ENCODE measurements at regions not wholly inside any gene's neighbourhood (a gene's known extent, or its start where the extent isn't known, plus 50 kb on each side); places are given as distances from the start of the nearest gene placed in this dataset.

DNA sequence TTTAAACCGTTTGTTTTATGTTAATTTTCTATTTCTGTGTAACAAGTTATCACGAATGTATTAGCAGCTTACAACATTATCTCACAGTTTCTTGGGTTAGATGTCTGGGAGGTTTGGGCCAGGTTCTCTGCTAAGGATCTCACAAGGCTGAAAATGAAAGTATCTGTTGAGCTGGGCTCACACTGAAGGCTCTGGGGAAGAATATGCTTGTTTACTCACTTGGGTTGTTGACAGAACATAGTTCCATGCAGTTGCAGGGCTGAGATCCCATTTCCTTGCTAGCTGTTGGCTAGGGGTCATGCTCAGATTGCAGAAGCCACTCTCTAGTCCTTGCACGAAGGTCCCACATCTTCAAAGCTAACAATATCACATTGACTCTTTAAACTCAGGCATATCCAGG lies 266.6 kb upstream of the GNAI1 start:
- DNase-seq (ENCODE audit: low spot score): no peak

DNA sequence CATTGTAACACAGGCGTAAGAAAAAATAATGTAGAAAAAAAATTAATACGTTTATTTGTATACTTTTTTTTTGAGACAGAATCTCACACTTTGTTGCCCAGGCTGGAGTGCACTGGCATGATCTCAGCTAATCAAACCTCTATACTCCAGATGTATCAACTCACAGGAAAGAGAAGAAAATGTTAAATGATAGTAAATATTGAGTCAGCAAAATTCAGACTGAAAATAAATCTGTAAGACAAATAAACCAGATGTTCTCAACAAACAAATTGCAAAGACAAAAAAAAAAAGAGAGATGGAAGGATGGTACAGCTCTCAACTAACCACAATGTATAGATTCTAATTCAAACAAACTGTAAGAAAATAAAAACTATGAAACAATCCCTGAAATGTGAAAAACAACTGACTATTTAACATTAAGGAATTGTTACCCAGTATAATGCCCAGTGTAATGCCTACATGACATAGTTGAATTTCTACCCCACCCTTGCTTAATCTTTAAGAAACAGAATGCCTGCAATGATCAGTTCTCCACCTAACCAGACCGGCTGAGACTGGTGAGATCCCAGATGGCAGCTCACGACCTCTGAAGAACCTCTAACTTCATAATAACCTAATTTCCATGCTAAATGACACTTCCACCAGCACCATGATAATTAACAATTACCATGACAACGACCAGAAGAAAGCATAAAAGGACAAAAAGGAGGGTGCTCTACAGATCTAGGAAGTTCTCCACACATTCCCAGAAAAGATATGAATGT lies 272.0 kb upstream of the GNAI1 start:
- DNase-seq (ENCODE audit: low spot score): no peak

DNA sequence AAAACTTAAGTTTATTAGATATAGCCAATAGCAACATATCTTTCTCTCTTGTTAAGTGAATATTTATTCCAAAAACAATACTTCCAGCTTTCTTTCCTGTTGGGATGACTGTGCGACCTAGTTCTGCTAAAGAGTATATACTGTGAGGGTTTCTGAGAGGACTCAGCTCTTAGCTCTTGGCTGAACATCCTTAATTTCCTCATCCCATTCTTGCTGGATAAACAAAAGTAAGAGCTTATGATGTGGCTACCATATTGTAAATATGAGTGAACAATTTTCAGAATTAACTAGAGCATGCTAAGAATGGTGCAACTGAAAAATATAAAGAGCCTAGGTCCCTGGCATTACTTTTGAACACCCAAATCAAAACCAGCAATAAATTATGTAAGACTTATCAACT lies 279.5 kb upstream of the GNAI1 start:
- DNase-seq (ENCODE audit: low spot score): no peak

DNA sequence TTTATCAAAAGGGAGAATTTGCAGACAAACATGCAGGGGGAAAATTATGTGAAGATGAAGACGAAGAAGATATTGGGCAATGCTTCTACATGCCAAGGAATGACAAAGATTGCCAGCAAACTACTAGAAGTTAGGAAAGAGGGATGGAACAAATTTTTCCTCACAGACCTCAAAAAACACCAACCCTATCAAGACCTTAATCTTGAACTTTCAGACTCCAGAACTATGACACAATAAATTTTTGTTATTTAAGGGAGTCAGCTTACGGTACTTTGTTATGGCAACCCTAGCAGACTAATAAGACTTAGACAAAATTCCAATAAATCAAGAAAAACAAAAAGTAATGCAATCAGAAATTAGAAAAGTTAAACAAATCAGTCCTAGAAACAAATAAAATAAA lies 280.0 kb upstream of the GNAI1 start:
- no peak for DNase-seq (ENCODE audit: low spot score)

DNA sequence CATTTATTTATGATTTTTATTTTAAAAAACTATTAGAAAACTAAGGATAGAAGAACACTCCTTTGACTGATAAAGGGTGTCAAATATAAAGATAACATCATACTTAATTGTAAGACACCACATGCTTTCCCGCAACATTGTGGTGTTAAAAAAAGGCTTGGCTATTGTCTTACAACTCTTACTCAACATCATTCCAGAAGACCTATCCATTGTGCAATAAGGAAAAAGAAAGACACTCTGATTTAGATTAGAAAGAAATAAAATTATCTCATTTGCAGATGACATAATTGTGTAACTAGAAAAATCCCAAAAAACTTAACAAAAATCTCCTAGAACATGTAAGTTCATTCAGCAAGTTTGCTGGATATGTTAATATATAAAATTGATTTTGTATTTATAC lies 296.7 kb upstream of the GNAI1 start:
- no peak for DNase-seq (ENCODE audit: low spot score)

DNA sequence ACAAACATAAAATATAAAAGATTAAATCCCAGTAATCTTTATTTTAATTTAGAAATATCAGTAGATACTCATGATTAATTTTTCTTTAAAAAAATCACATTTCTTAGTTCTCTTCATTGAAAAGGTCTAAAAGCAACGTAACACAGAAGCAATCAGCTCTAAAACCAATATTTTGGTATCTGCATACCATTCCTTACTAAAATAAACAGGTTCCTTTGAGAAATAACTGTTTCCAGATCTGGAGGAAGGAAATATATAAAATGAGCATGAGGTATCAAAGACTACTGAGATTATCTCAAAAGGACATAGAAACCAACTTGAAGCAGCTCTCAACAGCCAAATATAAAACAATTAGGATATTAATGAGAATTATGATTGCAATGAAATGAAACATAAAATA lies 301.0 kb upstream of the GNAI1 start:
- DNase-seq (ENCODE audit: low spot score): no peak

DNA sequence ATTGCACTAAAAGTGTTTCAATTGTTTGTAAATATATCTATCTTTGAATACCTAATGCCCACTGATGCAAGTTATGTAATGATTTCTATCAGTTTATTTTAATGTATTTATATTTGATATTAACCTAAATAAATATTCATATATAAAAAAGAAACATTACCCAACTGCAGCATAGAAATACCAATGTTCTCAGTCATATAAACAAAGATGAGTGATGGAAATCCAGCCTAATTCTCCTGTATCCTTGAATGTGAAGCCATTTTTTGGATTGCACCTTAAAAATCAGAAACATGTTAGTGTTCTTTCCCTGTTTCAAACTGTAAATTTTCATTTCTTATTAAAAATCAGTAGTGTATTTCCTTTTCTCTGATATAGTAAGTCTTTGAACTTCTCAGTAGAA lies 305.8 kb upstream of the GNAI1 start:
- DNase-seq (ENCODE audit: low spot score): no peak

DNA sequence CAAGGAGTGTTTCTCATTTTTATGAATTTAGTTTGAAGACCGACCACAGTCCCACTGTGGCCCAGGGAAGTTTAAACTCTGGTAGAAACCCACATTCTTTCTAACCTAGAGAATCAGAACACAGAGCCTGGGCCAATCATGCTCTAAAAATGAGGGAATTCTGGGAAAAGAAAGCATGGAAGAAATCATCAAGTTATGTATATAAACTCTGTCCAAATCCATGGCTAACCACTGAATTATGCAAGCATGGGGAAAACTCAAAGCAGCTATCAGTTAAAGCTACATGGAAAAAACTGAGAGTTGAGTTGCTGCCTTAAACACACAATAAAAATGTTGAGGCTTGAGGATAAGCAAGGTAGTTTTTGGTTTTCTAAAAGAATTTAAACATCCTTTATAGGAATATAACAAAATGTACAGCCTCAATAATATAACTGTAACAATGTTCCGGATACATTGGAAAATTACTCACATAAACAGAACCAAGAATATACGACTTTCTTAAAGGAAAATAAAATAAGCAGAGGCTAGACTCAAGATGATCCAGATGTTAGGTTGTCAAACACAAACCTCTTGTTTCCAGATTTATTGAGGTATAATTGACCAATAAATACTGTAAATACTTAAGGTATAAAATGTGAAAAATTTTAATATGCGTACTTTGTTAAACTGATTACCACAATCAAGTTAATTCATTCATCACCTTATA lies 311.2 kb upstream of the GNAI1 start:
- no peak for DNase-seq (ENCODE audit: low spot score)

DNA sequence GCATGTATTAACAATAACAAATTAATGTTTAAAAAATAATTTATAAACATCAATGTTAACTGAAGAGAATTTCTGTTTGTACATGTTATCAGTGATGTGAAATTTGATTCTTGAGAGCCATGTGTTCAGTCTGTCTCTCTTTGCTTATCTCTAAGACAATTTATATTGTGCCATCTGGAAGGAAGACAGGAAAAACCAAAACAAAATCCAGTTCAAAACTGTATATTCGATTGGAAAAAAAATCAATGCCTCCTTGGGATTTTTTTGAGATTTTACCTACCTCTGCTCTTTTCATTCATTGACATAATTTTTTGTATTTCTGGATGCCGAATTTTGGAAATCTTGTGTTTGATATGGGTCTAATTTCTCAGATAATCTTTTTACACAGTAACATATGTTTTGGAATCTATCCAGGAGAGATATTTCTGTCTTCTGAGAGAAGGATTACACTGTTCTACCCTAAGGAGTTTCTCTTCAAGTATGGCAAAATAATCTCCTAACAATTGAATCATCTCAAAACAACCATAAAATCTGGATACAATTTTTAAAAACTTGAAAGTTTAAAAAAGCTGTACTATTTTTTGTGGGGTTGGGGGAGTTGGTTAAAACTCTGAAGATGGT lies 311.9 kb upstream of the GNAI1 start:
- no peak for DNase-seq (ENCODE audit: low spot score)

DNA sequence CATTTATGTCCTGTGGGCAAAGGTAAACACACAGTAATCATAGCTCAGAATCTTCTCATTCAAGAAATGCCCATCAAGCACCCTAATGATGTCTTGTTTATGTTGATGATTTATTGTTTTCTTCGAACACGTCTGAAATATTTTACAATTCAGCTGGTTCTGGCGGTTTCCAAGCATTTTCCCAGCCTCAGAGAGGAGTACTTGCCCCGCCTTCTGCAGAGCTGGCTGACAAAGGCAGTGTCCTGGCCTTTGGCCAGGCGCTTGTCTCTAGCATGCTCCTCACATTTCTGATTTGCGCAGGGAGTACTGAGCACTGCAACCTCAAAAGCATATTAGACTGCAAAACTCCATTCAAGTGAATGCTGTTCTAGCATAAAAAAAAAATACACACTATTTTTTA lies 314.2 kb upstream of the GNAI1 start:
- no peak for DNase-seq (ENCODE audit: low spot score)

DNA sequence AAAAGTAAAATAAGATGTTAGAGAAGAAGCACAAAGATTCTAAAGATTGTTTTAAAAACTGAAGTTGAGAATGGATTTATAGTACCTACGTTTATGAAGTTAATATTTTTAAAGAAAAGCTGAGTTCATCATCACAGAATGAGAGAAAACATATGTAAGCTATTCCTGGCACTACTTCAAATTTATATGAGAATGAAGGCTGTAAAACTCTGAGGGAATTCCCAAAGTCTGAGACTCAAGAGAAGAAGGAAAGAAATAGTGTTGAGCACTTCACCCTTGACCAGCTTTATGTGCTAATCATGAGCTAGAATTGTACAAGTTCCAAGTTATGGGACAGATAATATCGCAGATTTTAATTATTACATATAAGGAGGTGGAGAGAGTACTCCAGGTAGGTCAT lies 323.7 kb upstream of the GNAI1 start:
- DNase-seq (ENCODE audit: low spot score): no peak

DNA sequence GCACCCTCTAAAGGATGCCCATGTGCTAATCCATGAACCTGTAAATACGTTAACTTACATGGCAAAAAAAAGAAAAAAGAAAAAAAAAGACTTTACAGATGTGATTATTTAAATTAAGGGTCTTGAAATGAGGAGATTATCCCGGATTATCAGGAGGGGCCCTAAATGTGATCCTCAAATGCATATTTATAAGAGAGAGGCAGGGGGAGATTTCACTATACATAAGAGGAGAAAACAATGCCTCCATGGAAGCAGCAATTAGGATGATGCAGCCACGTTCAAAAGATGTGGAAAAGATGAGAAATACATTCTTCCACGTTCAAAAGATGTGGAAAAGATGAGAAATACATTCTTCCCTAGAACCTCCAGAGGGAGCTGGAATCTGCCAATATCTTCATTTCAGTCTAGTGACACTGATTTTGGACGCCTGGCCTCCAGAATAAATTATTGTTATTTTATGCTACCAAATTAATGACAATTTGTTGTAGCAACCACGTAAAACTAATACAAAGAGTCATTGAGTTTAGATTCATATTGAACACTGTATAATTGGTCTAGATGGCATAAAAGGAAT lies 328.4 kb upstream of the GNAI1 start:
- DNase-seq (ENCODE audit: low spot score): no peak

DNA sequence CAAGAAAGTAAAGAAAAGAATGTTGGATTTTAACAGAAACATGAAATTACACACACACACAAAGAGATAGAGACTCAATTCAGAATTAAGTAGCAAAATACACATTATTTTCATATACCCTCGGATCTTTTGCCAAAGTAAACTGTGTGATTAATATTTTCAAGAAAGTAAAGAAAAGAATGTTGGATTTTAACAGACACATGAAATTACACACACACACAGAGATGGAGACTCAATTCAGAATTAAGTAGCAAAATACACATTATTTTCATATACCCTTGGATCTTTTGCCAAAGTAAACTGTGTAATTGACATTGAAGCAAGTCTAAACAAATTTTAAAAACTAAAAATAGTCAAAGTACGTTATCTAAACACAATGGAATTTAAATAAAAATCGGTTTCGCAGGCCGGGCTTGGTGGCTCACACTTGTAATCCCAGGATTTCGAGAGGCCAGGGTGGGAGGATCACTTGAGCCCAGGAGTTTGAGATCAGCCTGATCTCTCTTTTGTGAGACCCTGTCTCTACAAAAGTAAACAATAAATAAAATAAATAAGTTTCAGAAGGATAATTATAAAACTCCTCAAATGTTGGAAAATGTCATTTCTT lies 337.3 kb upstream of the MAGI2 start:
- no peak for DNase-seq (ENCODE audit: low spot score)

DNA sequence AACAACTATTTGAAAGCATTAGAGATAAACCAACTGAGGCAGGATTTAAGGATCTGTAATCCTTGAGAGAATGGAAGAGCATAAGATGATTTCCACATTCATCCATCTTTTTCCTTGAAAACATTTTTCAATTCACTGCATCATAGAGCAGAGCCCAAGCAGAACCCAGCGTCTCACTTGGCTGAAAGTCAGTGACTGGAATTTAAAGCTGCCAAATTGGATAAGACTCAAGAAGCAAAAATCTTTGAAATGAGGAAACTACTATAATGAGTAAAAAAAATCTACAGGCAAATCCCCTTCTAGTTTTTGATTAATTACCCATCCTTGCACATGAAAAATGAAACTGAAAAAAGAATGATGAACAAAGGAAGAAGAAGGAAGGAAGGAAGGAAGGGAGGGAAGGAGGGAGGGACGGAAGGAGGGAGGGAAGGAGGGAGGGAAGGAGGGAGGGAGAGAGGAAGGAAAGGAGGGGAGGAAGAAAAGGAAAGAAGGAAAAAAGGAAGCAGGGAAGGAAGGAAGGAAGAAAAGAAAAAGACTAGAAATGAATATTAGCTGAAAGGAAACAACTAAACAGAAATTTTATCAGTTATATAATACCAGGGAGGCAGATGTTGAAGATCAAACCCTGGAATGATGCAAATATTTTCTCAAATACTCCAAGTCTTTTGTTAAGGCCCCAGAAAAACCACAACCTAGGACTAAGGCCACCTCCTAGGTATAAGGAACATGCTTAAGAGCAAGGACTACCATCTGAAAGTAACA lies 336.3 kb upstream of the MAGI2 start:
- DNase-seq (ENCODE audit: low spot score): no peak

DNA sequence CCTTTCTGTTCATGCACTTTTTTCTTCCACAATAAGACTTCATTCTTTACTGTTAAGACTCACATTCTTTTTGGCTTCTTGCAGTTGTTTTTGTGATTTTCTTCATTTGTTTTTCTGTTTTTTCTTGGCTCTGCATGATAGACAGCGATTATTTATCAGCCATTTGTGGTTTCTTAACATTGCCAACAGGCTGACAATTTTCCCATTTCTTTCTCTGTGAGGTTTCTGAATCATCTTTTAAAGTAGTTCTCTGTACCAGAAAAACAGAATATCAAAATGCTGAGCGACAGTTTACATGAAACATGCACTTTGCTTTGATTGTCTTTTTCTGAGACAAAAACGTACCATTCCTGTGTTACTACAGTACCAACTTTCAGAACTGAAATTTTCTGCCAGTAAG lies 334.2 kb upstream of the MAGI2 start:
- DNase-seq (ENCODE audit: low spot score): no peak

DNA sequence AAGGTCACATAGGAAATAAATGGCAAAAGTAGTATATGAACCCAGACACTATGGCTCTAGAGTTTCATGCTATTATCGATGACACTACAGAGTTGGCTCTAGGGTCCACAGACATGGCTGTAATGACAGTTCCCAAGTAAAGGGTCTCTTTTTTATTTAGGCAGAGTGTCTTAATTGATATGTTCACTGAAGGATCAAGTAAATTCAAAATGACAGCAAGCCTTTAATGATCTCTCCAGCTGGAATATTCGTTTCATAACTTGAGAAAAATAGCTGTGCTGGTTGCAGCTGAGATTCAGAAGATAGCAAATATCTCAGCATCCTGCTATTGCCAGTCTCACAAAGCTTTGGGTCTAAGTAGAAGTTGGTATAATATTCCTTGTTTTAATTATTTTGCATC lies 333.6 kb upstream of the MAGI2 start:
- DNase-seq (ENCODE audit: low spot score): no peak

DNA sequence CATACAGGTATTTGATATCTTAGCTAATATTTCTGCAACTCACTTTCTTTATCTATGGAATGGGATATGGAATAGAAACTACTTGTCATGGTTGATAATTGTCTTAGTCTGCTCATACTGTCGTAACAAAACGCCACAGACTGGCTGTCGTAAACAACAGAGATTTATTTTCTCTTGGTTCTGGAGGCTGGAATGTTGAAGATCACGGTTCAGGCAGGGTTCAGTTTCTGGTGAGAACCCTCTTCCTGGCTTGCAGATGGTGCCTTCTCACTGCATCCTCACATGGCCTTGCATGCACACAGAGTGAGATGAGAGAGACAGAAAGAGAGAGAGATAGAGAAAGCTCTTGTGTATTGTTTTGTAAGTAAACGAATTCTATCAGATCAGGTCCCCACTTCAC lies 332.7 kb upstream of the MAGI2 start:
- DNase-seq (ENCODE audit: low spot score): no peak

DNA sequence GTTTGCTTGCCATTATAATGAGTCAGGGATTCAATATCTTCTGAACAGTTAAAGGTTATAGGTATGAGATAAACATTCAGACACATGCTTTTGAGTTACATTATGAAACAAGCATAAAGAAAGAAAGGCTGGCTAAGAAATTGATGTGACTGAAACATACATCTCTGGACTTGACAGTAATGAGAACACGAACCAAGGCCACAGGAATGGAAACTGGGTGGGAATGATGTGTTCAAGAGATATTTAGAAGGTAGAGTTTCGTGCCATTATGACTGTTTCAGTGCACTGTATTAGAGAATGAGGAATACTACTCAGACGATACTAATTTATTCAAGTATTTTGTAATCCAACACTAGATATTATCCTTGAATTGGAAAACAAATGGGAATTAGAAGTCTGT lies 332.1 kb upstream of the MAGI2 start:
- no peak for DNase-seq (ENCODE audit: low spot score)

DNA sequence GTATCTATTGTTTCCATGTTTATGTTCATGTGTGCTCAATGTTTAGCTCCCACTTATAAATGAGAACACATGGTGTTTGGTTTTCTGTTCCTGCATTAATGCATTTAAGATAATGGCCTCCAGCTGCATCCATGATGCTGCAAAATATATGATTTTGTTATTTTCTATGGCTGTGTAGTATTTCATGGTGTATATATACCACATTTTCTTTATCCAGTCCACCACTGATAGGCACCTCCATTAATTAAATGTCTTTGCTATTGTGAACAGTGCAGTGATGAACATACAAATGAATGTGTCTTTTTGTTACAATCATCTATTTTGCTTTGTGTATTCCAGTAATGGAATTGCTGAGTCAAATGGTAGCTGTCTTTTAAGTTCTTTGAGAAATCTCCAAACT lies 329.4 kb upstream of the MAGI2 start:
- no peak for DNase-seq (ENCODE audit: low spot score)

DNA sequence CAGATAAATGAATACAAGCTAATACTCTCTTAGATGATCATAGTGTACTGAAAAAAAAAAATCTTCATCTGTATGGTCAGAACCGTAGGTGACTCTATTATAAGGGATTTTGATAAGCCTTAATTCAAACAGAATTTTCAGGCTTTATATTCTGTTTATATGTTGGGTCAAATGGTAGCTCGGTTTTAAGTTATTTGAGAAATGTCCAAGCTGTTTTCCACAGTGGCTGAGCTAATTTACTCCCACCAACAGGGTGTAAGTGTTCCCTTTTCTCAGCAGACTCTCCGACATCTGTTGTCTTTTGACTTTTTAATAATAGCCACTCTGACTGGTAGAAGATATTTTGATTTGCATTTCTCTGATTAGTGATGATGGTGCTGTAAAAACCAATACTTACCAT lies 328.8 kb upstream of the MAGI2 start:
- DNase-seq (ENCODE audit: low spot score): no peak

DNA sequence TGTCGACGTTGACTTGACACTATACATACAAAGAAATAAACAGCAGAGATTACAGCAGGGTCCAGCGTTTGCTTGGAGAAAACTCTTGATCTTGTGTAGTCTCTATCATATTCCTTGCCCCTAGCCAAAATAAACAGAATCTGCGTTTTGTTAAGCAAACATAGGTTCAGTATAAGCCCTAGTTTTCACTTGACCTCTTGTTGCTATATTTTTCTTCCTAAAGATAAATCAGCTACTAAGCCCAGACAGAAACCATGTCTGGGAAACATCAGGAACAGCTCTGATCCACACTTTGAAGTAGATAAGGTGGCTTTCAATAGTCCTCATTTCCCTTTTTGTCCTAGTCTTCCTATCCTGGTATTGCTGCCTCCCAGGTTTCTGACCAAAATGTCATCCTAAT lies 328.2 kb upstream of the MAGI2 start:
- DNase-seq (ENCODE audit: low spot score): no peak
